Esophagus muscularis mucosa (tissue), 4 donors: ENCODE measurements at regions not wholly inside any gene's neighbourhood (a gene's known extent, or its start where the extent isn't known, plus 50 kb on each side); places are given as distances from the start of the nearest gene placed in this dataset.

Experiments
- DNase-seq: peaks from one replicate; pipeline ENCODE4 v3.0.0-alpha.2; 2017; ENCODE audit errors: extremely low spot score
- H3K27ac ChIP-seq, 4 donors: fragments of 200-600 bp; sonication (generic); replicated peaks in 1 of 4; 1 replicate in 3 of 4; 2 replicates in 1 of 4; pipeline ENCODE4 v1.5.1; 2016 to 2019; ENCODE audit warnings: mild to moderate bottlenecking in 1 of 4
- H3K27me3 ChIP-seq, 4 donors: fragments of 200-600 bp; sonication (generic); one replicate each; pipeline versions ENCODE4 v1.5.1 to v1.6.0; 2016 to 2019
- H3K36me3 ChIP-seq, 4 donors: fragments of 200-600 bp; sonication (generic); one replicate each; pipeline ENCODE4 v1.5.1; 2016 to 2019
- H3K4me1 ChIP-seq, 4 donors: fragments of 200-600 bp; sonication (generic); one replicate each; pipeline ENCODE4 v1.5.1; 2016 to 2019
- H3K4me3 ChIP-seq, 4 donors: fragments of 200-600 bp; sonication (generic); 1 replicate in 2 of 4; 2 replicates in 2 of 4; pipeline ENCODE4 v1.5.1; 2016 to 2019; ENCODE audit warnings: mild to moderate bottlenecking in 4 of 4, moderate library complexity in 1 of 4
- H3K9me3 ChIP-seq, 4 donors: fragments of 200-600 bp; sonication (generic); 1 replicate in 3 of 4; 2 replicates in 1 of 4; pipeline ENCODE4 v1.5.1; 2016 to 2019
- CTCF ChIP-seq, 3 experiments: fragments of 200-600 bp in 2 of 3; fragments of 450-650 bp in 1 of 3; sonication (generic) in 2 of 3; IDR thresholded peaks; one replicate each; pipeline ENCODE4 v1.5.1; 2017 to 2019; ENCODE audit warnings: antibody characterized with exemption in 3 of 3, mild to moderate bottlenecking in 2 of 3, moderate library complexity in 1 of 3
- EP300 ChIP-seq: sonication (generic); formaldehyde crosslinking; IDR thresholded peaks from one replicate; pipeline ENCODE4 v1.6.1; 2017; ENCODE audit warnings: antibody characterized with exemption
- POLR2A ChIP-seq: fragments of 450-650 bp; IDR thresholded peaks from one replicate; pipeline ENCODE4 v1.6.1; 2017; ENCODE audit warnings: antibody characterized with exemption, moderate library complexity, mild to moderate bottlenecking, low read depth
- POLR2AphosphoS5 ChIP-seq, 2 donors: sonication (generic); formaldehyde crosslinking; IDR thresholded peaks; one replicate each; pipeline ENCODE4 v1.6.1; 2017; ENCODE audit warnings: antibody characterized with exemption in 2 of 2
- WGBS: methylation state at CpG from one replicate; pipeline ENCODE4 v1.1.5; 2018; 5-methylcytosine and 5-hydroxymethylcytosine counted together
- intact Hi-C: fragments of 100-400 bp; cut with DNase I; formaldehyde crosslinking; loops from one replicate; pipeline ENCODE4 v1.15.1; 2023

GRCh38 chr3:127371334-127371733 lies 83.5 kb upstream of the PRR20G start:
- Histone ChIP-seq H3K4me3 (no peak overlapping the region), H3K27me3 (peaks cover 0 to 49% (median 0%) of the 10 kb centered on the region in 4 donors), H3K4me1 (no peaks in the 10 kb centered on the region), H3K9me3 (peaks cover 0 to 8% (median 6%) of the 10 kb centered on the region in 4 donors), H3K36me3 (no peaks in the 10 kb centered on the region), H3K27ac (no peak overlapping the region)
- TF ChIP-seq POLR2A, result no peak
- no peak for TF ChIP-seq CTCF (IDR thresholded peaks at IDR 0.05)
- intact Hi-C loops, result no loop called here
- DNase-seq, result no peak
- WGBS, result 71% methylated on average over 10 of the region's 10 CpGs

DNA sequence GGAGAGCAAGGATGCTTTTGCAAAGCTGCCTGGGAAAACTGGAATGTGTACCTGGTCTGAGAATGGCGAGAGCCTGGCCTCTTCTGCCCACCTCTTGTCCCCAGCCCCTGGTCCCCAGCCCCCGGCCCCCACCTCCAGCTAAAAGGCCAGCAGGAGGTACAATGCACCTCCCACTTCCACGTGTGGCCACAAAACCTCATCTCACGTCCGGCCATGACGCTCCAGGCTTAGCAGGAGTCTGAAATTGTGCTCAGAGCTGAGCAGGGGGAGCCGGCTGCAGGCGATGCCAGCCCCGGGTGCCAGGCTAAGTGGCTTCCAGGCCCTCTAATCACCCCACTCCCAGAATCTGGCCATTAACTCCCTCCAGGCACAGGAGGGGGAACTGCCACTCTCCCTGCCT lies 83.1 kb upstream of the PRR20G start:
- Histone ChIP-seq H3K4me3 (no peak overlapping the region), H3K27ac (no peak overlapping the region), H3K4me1 (no peaks in the 10 kb centered on the region), H3K36me3 (no peaks in the 10 kb centered on the region), H3K9me3 (peaks cover 0 to 4% (median 2%) of the 10 kb centered on the region in 4 donors), H3K27me3 (peaks cover 0 to 51% (median 0%) of the 10 kb centered on the region in 4 donors)
- no peak for TF ChIP-seq POLR2AphosphoS5 (IDR thresholded peaks at IDR 0.05)
- TF ChIP-seq POLR2A, result no peak
- TF ChIP-seq CTCF (IDR thresholded peaks at IDR 0.05), result no peak
- TF ChIP-seq EP300, result no peak
- DNase-seq, result no peak
- 58% methylated on average over 8 of the region's 9 CpGs for WGBS
- intact Hi-C loops, result no loop called here

DNA sequence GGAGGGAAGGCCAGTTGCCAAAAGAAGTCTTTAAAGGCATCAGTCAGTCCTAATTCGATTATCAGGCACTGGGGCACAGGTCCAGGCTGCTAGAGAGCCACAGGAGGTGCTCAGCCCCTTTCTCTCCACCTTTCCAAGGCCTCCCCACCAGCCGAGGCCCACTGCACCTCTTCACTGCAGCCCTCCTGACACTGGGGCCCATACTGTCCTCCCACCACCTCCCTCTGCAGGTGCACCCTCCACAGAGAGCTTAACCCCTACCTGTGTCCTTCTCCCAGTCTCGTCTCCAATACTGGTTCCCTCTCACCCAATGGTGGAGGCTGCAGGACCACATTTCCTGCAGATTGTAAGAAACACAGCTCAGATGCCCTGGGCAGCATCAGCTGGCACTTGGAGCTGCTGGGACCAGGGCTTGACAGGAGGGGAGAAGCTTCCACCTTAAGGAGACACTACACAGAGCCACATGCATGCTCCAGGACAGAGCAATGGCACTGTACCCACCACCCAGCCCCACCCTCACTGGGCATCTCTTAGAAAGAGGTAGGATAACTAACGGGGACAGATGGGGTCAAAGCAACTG lies 81.6 kb upstream of the PRR20G start:
- H3K9me3 ChIP-seq, result no peaks in the 10 kb centered on the region
- TF ChIP-seq POLR2AphosphoS5 (IDR thresholded peaks at IDR 0.05) (no peak), POLR2A (no peak), CTCF (IDR thresholded peaks at IDR 0.05) (no peak), EP300 (no peak)
- H3K4me1 ChIP-seq, result no peaks in the 10 kb centered on the region
- peaks cover 0 to 54% (median 0%) of the 10 kb centered on the region in 4 donors for H3K27me3 ChIP-seq
- intact Hi-C loops, result no loop called here
- DNase-seq, result no peak
- H3K36me3 ChIP-seq, result no peaks in the 10 kb centered on the region
- no peak overlapping the region for H3K4me3 ChIP-seq
- 60% methylated on average over 4 of the region's 4 CpGs for WGBS
- H3K27ac ChIP-seq, result no peak overlapping the region

DNA sequence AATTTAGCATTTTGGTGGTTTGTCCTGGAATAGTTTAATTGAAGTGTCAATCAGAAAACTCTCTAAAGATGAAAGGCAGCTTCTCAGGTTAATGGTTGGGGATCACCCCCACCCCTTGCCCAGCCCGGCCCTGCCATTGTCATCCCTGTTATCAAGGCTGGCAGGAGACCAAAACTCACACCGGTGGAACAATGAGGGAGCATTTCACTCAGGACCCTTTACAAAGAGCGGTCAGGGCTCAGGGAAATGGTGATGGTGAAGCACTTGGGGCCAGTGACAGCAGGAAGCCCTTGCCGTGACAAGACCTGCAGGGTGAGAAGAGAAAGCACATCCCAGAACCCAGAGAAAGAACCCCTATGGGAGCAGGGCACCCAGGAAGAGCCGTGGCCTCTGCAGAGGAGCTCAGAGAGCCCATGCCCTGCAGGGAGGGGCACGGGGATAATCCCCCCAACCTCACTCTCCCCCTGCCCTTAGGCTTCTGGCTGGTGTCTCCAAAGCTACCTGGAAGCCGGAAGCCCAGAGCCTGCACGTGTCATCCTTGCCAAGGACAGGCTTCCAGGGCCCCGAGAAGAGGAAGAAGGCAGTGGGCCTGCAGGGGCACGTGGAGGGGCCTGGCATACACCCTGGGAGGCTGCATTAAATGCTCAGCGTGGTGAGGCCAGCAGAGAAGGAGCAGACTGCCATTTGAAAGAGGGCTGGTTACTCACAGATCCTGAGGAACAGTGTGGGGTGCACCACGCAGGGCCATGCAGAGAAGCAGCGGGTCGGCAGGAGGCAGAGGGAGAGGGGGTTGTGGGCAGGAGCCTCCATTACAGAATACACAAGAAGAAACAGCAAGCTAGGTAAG lies 80.6 kb upstream of the PRR20G start:
- intact Hi-C loops, result no loop called here
- H3K36me3 ChIP-seq, result no peaks in the 10 kb centered on the region
- no peak for TF ChIP-seq POLR2AphosphoS5 (IDR thresholded peaks at IDR 0.05)
- no peak for TF ChIP-seq POLR2A
- TF ChIP-seq CTCF (IDR thresholded peaks at IDR 0.05), result no peak
- TF ChIP-seq EP300, result no peak
- no peaks in the 10 kb centered on the region for H3K9me3 ChIP-seq
- no peaks in the 10 kb centered on the region for H3K4me1 ChIP-seq
- peaks cover 0 to 48% (median 0%) of the 10 kb centered on the region in 4 donors for H3K27me3 ChIP-seq
- no peak for DNase-seq
- no peak overlapping the region for H3K4me3 ChIP-seq
- no peak overlapping the region for H3K27ac ChIP-seq
- WGBS, result 49% methylated on average over 12 of the region's 14 CpGs
